ENCODE measurements at regions not wholly inside any gene's neighbourhood (a gene's known extent, or its start where the extent isn't known, plus 50 kb on each side); places are given as distances from the start of the nearest gene placed in this dataset.

DNA sequence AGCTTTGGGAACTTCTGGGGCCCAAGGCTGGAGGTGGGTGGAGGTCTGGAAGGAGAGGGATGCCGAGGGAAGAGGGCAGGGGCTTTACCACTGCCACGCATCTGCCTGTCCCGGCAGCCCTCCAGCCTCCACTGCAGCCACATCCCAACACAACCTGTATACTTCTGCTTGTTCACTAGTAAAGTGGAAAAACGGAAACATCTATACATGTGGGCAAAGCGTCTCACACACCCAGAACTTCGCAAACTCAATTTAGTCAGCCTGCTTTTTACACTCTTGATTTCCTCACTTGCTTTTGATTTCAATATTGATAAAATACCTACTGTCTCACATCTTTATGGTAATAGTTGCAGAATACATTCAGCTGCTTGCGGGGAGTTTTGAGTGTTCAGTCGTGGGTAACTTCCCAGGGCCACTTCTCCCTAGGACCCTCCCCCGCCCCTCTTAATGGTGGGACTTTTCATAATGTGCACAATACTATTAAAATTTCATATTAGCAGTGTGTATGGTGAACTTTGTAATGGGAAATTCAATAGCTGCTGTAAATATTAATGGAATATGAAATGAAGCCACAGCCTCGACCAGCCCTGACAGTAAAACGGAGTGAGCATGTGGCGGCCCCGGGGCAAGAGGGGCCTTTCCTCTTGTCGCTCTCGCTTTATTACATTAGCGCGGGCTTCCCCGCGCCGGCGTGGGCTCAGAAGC lies 85.2 kb downstream of the NR2F2 start:
- no peak for FAIRE-seq

DNA sequence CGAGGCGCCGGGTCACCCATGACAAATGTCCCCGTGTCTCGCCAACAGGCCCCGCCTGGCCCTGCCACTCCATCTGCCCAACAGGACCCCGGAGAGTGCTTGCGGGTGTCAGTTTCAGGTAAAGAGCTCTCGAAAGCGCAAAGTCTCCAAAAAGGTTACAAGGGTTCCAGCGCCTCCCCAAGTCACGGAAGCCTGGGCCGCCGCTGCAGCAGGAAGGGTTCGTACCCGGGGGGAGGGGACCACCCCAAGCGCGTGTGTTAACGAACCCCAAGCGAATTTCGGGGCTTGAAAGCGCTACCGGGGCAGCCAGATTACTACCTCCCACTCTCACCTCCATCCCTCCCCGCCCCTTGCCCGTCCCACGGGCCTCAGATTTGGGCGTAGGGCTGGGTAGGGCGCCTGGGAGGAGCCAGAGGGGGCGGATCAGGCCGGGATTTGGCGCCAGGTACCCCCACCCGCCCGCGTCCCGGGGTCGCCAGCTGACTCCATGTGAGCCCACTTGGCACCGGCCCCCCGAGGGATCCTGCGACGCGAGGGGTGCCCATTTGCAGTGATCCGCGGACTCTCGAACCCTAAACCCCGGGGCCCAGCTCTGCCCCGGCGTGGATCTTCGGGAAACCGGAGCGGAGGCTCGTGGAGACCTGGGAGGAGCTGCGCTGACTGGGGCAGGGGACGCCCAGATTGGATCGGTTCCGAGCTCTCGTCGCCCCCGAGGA lies 85.9 kb downstream of the NR2F2 start:
- no peak for FAIRE-seq

DNA sequence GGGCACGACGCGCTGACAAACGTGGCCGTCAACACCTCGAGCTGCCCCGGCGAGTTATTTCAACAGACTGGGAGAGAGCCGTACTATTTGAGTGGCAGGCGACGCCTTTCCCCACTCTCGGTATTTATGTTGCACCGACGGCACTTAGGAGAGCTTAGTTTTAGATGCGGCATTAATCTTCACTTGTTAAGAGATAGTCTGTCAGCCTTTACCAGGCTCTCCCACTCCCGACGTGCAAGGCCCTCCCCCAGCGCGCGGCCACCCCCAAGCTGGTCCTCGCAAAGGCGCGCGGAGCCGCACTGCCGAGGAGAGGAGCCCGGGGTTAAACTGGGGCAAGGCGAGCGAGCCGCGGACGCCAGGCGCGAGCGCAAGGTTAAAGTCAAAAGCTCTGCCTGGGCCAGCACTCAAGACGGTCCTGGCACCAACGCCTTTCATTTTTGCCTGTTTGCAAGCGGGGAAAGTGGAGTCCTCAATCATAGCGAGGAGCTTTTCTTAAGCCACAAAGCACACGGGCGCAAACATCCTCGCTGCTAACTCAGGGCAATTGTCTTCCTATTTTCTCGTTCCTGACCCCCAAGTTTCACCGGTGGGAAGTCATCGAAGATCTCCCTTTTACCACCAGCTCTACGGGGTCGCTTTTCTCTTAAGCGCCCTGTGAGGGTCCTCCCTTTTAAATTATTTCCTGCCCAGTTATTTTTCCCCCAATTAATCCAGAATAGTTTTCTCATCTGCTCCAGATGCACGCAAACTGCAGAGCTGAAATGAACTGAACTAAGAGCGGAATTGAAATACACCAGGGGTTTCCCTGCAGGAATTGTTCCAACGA lies 86.6 kb downstream of the NR2F2 start:
- no peak for FAIRE-seq

DNA sequence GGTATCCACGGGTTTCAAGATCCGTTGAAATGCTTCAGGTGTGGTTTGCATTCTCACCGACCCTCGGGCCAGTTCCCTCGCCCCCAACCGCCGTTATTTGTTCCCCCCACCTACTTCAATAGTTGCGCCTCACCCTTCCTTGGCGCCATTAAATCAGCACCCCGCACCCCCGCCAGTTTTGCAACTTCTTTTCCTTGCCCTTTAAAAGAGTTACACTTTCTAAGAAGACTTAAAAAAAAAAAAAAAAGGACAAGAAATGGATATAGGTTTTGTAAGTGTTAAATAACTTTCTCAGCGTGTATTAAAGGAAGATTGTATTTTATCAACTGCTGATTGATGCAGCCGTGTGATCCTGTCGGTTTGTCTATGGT lies 87.2 kb downstream of the NR2F2 start:
- no peak for FAIRE-seq

DNA sequence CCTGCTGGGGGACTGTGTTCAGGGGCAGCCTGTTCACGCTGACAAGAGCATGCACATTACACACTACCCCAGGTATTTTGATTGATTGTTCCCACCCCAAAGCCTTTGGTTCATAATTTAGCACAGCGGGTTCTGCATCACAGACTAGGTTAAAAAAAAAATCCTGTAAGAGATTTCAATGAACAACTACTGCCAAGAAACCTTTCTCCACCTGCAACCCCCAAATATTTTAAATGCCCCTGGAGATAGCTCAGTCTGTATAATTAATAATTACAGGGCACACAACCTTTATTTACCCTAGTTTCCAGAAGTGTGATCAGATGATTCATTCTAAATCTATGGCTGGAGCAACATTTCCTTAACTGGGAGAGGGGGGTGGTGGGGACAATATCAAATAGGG lies 87.6 kb downstream of the NR2F2 start:
- no peak for FAIRE-seq

DNA sequence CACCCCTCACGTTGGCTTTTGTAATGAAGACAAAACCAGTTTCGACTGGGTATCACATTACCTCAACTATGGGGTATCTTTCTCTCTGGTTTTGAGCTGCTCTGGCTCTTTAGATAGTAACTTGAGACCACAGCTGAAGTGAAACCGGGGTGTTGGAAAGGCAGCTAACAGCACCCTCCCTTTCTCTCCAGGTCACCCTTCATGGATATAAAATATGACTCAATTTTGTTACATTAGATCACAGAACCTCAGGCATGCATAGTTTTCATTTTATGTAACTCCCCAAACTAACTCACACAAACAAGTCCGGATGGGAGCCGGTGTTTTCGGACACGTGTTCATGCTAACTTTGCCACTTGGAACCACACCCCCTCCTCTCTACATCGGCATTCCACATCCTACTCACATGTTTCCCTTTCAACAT lies 90.7 kb downstream of the NR2F2 start:
- FAIRE-seq, result no peak

DNA sequence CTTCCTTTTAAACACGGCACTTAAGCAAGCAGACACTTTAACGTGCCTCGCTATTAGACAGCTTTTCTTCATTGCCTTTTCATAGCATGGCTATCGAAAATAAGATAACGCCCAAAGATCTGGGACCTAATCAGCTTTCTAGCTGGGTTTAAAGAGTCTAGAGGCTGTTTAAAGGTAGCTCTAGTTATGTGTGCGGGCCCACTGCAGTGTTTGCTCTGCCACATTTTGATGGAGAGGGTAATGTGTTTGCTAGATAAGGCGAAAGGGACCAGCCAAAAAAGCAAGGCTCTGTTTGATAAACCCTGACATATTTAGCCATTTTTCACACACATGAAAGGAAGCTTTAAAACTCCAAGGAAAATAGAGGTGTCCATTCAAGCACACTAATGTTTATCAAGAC lies 91.6 kb downstream of the NR2F2 start:
- no peak for FAIRE-seq

DNA sequence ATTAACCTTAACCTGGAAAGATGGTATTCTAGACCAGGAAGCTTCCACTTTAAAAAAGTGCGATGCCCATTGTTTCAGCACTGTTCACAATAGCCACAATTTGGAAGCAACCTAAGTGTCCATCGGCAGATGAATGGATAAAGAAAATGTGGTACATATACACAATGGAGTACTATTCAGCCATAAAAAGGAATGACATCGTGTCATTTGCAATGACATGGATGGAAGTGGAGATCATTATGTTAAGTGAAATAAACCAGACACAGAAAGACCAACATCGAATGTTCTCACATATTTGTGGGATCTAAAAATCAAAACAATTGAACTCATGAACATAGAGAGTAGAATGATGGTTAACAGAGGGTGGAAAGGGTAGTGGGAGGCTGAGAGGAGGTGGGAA lies 94.2 kb downstream of the NR2F2 start:
- FAIRE-seq, result no peak

DNA sequence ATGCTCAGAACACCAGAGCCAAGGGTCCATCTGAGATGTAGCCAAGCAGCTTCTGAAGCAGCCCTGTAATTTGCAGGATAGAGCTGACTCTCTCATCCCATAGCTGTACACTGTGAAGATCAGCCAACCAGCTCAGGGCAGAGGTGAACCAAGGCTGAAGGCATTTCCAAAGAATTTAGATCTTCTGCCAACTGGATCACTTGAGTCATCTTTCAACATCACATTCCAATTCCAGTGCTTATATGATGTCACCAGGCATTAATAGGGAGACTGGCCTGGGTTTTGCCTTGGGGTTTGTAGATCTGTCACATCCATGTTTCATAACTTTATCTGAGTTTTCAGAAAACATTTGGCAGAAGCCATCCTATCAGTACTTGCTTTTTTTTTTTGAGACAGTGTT lies 98.2 kb downstream of the NR2F2 start:
- no peak for FAIRE-seq

DNA sequence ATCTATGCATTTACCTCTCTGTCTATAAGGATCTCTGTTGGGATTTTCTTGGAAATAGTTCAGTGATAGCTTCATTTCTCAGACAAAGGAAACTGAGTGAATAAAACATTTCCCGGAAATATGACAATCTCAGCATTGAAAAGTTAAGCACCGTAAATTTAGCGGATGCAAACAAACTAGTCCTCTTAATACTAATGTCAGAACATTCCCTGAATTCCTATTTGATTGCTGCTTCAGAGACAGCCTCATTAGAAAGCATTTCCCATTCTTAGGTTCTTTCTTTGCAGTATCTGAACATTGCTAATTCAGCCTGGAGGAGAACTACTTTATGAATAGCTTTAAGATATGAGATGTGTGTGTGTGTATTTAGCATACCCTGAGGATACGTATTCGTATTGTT lies 101.3 kb downstream of the NR2F2 start:
- FAIRE-seq, result no peak

DNA sequence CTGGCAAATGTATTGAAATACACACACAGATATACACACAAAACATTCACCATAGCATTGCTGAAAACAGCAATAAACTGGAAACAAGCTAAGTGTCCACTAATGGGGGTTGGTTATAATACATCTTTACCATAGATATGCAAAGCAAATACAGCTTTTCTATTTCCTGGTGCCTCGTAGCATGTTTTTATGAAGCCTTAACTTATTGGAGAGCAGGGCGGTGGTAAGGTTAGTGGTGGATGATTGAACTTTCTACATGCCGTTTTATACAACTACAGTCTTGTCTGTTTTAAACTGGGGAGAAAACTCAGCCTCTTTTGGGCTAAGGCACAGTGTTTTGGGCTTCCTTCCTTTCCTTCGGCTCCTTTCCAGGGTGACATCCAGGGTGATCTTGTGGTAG lies 104.5 kb downstream of the NR2F2 start:
- no peak for FAIRE-seq

DNA sequence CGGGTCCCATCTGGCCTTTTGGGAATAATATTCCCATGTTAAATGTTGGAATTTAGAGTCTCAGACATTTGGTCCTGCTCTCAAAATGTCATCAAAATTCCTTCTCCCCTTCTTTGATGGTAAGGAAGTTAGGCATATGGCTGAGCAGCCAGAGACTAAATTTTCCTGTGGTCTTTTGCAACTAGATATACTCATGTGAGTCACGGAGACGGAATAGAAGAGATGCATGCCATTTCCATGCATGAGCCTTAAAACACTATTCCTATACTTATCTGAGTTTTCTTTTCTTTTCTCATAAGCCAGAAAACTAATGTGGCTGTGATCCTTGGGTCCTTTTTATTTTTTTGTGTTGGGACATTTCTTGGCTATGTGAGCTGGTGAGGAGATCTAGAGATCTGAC lies 105.3 kb downstream of the NR2F2 start:
- no peak for FAIRE-seq

DNA sequence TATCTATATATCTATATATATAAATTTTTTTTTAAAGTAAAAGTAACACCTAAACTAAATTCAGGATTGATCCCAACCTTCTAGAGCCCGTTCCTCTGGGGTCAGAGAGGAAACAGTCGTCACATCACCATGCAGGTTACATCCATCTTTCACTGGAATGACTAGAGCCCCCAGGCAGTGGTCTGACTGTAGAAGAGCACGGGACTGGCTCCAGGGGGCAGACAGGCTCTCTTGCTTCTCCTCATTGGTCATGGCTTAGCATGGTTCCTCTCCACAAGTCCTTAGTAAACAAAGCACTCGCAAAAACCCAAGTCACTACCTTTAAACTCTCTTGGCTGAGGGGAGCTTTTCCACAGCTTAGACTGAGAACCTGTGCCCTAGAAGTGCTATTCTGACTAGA lies 110.5 kb downstream of the NR2F2 start:
- FAIRE-seq, result no peak

DNA sequence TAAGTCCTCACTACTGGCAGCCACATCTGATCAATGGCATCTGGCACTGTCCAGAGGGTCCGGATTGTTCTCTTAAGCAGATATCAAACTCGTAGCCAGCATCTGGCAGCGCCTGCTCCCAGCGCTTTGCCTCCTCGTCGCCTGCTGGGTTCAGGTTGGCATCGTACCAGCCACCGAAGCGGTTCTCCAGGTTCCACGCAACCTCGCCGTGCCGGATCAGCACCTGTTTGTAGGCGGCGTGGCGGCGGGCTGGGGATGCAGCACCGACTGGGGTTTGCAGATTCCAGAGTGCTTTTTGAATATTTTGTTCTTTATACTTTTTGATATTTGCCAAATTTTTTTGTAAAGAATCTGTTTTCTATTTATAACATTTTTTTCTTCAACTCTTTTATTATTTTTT lies 111.6 kb downstream of the NR2F2 start:
- FAIRE-seq, result no peak

DNA sequence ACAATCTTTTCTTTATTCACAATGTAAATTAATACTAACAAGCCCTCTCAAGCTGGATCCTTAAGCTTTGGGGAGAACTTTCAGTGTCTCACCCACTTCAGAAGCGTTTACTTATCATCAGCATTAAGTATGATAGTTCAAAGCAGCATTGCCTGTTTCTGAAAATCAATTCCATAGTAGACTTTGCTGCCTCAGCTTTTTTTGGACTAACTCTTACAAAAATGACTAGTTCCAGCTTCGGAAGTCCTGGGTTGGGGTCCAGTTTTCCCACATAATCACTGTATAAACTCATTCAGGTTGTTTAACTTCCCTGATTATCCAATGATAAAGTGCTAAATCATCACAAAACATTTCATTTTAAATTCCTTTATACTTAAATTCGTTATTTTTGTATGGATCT lies 114.4 kb downstream of the NR2F2 start:
- FAIRE-seq, result no peak

DNA sequence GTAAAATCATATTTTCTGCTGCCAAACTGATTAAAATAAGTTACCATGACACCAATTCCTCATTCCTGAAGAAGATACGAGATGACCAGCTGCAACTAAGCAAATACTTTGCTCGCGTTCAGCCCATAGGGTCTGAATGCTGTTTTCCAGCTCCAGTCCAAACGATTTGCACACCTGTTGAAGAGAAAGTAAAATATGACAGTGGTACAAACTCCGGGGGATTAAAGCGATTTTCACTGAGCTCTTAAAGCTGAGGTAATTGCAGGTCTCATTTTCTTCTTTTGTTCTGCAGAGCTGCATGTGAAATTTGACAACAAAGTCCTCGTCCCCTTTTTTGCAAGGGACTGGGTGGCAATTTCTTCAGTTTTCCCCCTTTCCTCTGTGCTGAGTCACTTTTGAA lies 118.4 kb downstream of the NR2F2 start:
- FAIRE-seq, result no peak

DNA sequence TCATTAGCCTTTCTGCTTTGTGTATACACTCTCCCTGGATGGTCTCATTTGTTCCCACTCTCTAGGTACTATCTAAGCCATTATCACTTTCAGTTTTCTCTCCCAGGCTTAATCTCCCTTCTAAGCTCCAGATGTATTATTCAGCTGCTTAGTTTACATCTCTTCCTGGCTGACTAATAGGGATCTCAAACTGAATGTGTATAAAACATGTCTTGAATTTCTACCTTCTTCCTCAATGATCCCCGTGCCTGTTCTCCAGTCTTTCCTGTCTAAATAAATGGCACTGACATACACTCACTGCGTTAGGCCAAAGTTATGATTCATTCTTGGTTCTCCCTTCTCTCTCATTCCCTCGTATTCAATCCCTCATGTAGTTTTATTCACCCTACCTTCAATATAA lies 127.3 kb downstream of the NR2F2 start:
- FAIRE-seq, result no peak

DNA sequence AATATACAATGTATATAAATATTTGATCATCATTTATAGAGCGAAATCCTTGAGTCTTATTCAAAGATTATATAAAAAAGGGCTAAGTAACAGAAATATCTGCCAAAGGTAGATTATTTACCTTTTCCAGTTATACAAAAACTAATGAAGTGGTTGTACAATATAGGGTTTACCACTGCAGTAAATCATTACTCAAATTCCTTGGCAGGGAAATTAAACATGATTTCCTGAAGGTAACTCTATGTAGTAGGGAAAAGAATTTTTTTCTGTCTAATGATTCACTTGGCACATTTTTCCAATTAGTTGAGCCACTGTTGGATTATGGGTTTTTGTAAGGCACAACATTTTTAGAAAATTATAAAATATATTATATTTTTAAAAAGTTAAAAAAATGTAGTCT lies 129.6 kb downstream of the NR2F2 start:
- FAIRE-seq, result no peak

DNA sequence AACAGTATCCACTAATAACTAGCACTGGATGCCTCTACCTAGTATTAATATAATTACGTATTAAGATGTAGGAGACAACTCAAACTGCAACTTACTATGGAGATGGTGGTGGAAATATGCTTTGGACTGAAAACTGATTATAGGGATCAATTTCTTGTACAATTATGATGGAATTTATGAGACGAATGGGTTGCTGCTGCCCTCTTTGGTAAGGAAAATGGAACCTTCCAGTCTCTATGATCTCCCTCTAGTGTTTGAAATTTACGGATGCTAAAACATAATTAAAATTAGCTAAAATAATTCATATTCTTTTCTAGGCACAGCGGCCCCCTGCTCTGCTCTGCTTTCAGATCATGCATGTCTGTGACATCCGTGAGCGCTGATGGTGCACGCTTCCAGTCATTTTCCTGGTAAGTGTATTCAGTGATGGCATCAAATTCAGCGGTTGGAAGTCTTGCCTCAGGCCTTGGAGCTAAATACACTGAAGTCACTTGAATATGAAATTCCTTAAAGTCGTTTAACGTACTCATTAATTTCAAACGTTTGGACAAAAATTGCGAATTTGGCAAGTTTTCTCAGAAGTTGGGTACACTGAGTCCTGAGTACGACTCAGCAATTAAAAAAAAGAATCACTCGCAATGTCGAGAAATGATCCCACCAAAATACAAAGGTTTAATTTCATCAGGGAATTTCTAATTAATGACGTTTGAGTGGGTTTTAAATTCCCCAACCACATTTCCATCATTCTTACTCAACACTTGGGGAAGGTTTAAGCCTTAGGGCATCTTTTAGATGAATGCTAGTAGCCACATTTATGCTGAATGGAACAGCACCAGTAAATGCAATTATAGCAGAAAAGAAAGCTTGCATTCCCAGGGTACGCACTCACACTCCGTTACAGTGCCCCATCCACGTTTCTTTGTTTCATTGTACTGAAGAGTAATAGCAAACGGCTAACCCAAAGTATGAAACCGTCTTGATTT lies 132.6 kb downstream of the NR2F2 start:
- FAIRE-seq, result no peak

DNA sequence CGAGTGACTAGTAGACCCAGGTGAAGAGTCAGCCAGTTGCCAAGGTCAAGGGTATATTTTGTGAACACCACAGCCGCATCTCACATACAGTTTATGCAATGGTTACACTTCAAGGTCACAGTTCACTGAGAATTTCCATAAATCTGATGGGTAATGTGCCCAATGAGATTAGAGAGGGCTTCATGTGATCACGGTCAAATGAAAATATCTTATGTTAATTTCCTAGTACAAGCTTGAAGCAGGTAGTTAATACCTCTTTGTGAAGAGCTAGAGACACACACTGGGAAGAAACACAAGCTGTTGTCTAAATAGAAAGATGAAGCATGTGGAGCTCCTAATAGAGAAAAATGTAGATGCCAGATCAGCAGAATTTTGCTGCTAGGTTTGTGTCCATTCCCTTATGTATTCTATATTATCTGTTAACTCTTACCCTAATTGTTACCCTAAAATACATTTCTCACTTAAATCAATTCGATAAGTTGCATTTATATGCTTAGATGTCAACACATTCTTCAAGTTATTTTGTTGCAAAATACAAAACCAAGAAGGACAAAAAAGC lies 136.0 kb downstream of the NR2F2 start:
- no peak for FAIRE-seq

DNA sequence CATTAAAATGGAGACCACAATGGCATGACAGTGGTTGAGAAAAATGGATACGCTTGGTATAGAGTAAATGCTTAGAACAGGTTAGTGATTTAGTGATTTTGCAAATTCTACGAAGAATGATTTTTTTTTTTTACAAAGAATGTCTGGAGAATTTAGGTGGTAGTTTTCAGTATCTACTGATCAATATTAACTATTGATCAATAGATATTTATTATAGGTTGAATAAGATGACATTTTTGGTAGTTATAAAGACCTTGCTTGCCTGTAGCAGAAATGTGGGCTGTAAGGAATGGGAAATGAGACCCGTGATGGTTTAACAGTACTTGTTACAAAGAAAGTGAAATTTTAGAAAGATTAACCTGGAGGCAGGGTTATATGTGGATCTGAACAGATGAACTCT lies 137.5 kb downstream of the NR2F2 start:
- no peak for FAIRE-seq

DNA sequence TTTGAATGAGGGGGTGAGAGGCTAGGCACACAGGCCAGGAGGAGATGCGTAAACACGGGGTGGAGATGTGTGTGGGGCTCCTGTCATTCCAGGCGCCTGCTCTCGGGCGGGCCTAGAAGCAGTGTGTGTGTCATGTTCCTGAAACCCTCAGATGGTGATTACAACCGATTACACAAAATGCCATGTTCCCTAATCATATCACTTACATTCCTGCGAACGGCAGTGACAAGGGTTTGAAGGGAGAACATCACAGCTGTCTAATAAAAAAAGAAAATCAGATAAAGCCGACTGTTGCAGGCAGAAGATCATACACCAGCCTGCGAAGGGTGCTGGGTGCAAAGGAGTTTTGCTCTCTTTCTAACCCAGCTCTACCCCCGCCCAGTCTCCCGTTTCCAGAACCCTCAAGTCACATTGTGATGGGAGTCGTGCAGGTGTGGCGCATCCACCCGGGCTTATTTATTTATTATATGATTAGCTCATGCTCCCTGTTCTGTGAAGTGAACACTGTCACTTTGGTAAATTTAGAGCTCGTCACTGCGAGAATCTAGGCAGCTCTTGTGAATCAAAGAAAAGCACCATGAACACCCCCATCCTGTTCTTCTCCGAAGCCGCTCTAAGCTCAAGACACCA lies 140.3 kb downstream of the NR2F2 start:
- FAIRE-seq, result no peak

Data from islet of Langerhans (tissue), 1 donor.